ENCODE measurements at regions not wholly inside any gene's neighbourhood (a gene's known extent, or its start where the extent isn't known, plus 50 kb on each side); places are given as distances from the start of the nearest gene placed in this dataset.
A peak's percentile ranks its signal among the peaks of the same experiment; 100 is the strongest.

- TF ChIP-seq CTCF (IDR thresholded peaks at IDR 0.05), result no peak
- H3K27ac ChIP-seq, result peak overlapping the region in 1 of 2 donors; percentile 65
- DNase-seq (ENCODE audit: low spot score), result no peak
Observed at GRCh38 chr1:234932511-234933430, 195.9 kb downstream of the TOMM20 start.

GRCh38 chr1:234932106-234932505 lies 196.5 kb downstream of the TOMM20 start:
- Histone ChIP-seq H3K4me3 (no peak overlapping the region), H3K27ac (no peak overlapping the region)
- DNase-seq (ENCODE audit: low spot score), result no peak
- no peak for TF ChIP-seq CTCF (IDR thresholded peaks at IDR 0.05)

More at GRCh38 chr1:234932511-234933430, 195.9 kb downstream of the TOMM20 start:
- no peak overlapping the region for H3K4me3 ChIP-seq

GRCh38 chr1:234931404-234931973 lies 197.1 kb downstream of the TOMM20 start:
- no peak overlapping the region for H3K27ac ChIP-seq
- DNase-seq (ENCODE audit: low spot score), result no peak
- TF ChIP-seq CTCF (IDR thresholded peaks at IDR 0.05), result no peak
- no peak overlapping the region for H3K4me3 ChIP-seq

- DNase-seq (ENCODE audit: low spot score), result peak; percentile 50
- Histone ChIP-seq H3K27ac (no peak overlapping the region), H3K4me3 (no peak overlapping the region)
- TF ChIP-seq CTCF (IDR thresholded peaks at IDR 0.05), result no peak
Observed at GRCh38 chr1:234929369-234929768, 199.3 kb downstream of the TOMM20 start.

GRCh38 chr1:234928642-234929041 lies 200.0 kb downstream of the TOMM20 start:
- TF ChIP-seq CTCF (IDR thresholded peaks at IDR 0.05), result no peak
- peak; percentile 71 for DNase-seq (ENCODE audit: low spot score)
- Histone ChIP-seq H3K27ac (no peak overlapping the region), H3K4me3 (no peak overlapping the region)

GRCh38 chr1:234927971-234928640 lies 200.5 kb downstream of the TOMM20 start:
- H3K27ac ChIP-seq, result no peak overlapping the region
- H3K4me3 ChIP-seq, result no peak overlapping the region
- peak; percentile 50 for DNase-seq (ENCODE audit: low spot score)
- no peak for TF ChIP-seq CTCF (IDR thresholded peaks at IDR 0.05)
